Esophagus muscularis mucosa (tissue), 3 donors: ENCODE measurements at regions not wholly inside any gene's neighbourhood (a gene's known extent, or its start where the extent isn't known, plus 50 kb on each side); places are given as distances from the start of the nearest gene placed in this dataset.

ENCODE experiments used
- CTCF ChIP-seq, 3 experiments: fragments of 200-600 bp in 2 of 3; fragments of 450-650 bp in 1 of 3; sonication (generic) in 2 of 3; IDR thresholded peaks; one replicate each; pipeline ENCODE4 v1.5.1; 2017 to 2019; ENCODE audit warnings: antibody characterized with exemption in 3 of 3, mild to moderate bottlenecking in 2 of 3, moderate library complexity in 1 of 3
- POLR2A ChIP-seq: fragments of 450-650 bp; IDR thresholded peaks from one replicate; pipeline ENCODE4 v1.6.1; 2017; ENCODE audit warnings: antibody characterized with exemption, moderate library complexity, mild to moderate bottlenecking, low read depth
- POLR2AphosphoS5 ChIP-seq, 2 donors: sonication (generic); formaldehyde crosslinking; IDR thresholded peaks; one replicate each; pipeline ENCODE4 v1.6.1; 2017; ENCODE audit warnings: antibody characterized with exemption in 2 of 2

GRCh38 chrX:74216421-74216820 is 87.6 kb upstream of the ZCCHC13 start:
- TF ChIP-seq CTCF (IDR thresholded peaks at IDR 0.05) (no peak), POLR2A (no peak), POLR2AphosphoS5 (IDR thresholded peaks at IDR 0.05) (no peak)
